Umbilical cord (tissue), 1 donor: ENCODE measurements at regions not wholly inside any gene's neighbourhood (a gene's known extent, or its start where the extent isn't known, plus 50 kb on each side); places are given as distances from the start of the nearest gene placed in this dataset.
"Not testable (repeated sequence)": the region's sequence is repeated elsewhere in the genome, so short reads cannot be mapped to it uniquely, and the experiment has no call there.

Experiments used
- DNase-seq: peaks from one replicate; pipeline ENCODE4 v3.0.0-alpha.2; 2015; ENCODE audit warnings: low spot score

- no peak for DNase-seq
These were observed 152.0 kb upstream of the RAB6C start for GRCh38 chr2:129827311-129828090.

GRCh38 chr2:129828792-129829191 lies 150.7 kb upstream of the RAB6C start:
- DNase-seq, result no peak

GRCh38 chr2:129829588-129829987 lies 149.9 kb upstream of the RAB6C start:
- no peak for DNase-seq

GRCh38 chr2:129831018-129831417 lies 148.4 kb upstream of the RAB6C start:
- no peak for DNase-seq

- DNase-seq, result not testable (repeated sequence)
These were observed 146.0 kb upstream of the RAB6C start for GRCh38 chr2:129833465-129833864.

- DNase-seq, result no peak
These were observed 132.4 kb upstream of the RAB6C start for GRCh38 chr2:129847043-129847442.

GRCh38 chr2:129849559-129850160 lies 129.8 kb upstream of the RAB6C start:
- peak; percentile 81 for DNase-seq

- no peak for DNase-seq
These were observed 122.3 kb upstream of the RAB6C start for GRCh38 chr2:129857200-129857599.

GRCh38 chr2:129859175-129859574 lies 120.3 kb upstream of the RAB6C start:
- DNase-seq, result no peak

GRCh38 chr2:129860088-129860487 lies 119.4 kb upstream of the RAB6C start:
- no peak for DNase-seq

GRCh38 chr2:129861666-129862288 lies 117.7 kb upstream of the RAB6C start:
- DNase-seq, result no peak

GRCh38 chr2:129862668-129863067 lies 116.8 kb upstream of the RAB6C start:
- no peak for DNase-seq

GRCh38 chr2:129863350-129863749 lies 116.1 kb upstream of the RAB6C start:
- no peak for DNase-seq

- no peak for DNase-seq
These were observed 114.7 kb upstream of the RAB6C start for GRCh38 chr2:129864719-129865118.

GRCh38 chr2:129865976-129866375 lies 113.5 kb upstream of the RAB6C start:
- DNase-seq, result no peak

GRCh38 chr2:129866391-129866790 lies 113.1 kb upstream of the RAB6C start:
- DNase-seq, result no peak

GRCh38 chr2:129868151-129868550 lies 111.3 kb upstream of the RAB6C start:
- DNase-seq, result no peak

- DNase-seq, result no peak
These were observed 108.7 kb upstream of the RAB6C start for GRCh38 chr2:129870685-129871241.

- DNase-seq, result no peak
These were observed 107.0 kb upstream of the RAB6C start for GRCh38 chr2:129872446-129872845.

GRCh38 chr2:129876541-129876940 lies 102.9 kb upstream of the RAB6C start:
- no peak for DNase-seq

- DNase-seq, result peak; percentile 97
These were observed 102.2 kb upstream of the RAB6C start for GRCh38 chr2:129877289-129877741.
